H1 (cell line): ENCODE measurements at regions not wholly inside any gene's neighbourhood (a gene's known extent, or its start where the extent isn't known, plus 50 kb on each side); places are given as distances from the start of the nearest gene placed in this dataset.

Experiments used
- CTCF ChIA-PET: fragments of 300-600 bp; sonication (Branson Sonifier 250); formaldehyde crosslinking; loops from one replicate; lab custom pipeline; 2021; ENCODE audit not compliant: partially characterized antibody; lab: Charles Lee
- POLR2A ChIA-PET: fragments of 300-600 bp; sonication (Branson Sonifier 250); formaldehyde crosslinking; loops from one replicate; lab custom pipeline; 2021; ENCODE audit warnings: inconsistent platforms; ENCODE audit not compliant: partially characterized antibody; lab: Charles Lee
- DNase-seq, 2 experiments: peaks; one replicate each; pipeline versions ENCODE4 v3.0.0 to v3.0.0-alpha.2; 2010 to 2022; ENCODE audit warnings: low spot score in 2 of 2, low read depth in 1 of 2, mixed read lengths in 1 of 2
- FAIRE-seq: peaks from 2 replicates; lab custom pipeline; 2011; peaks lifted over from hg19 to GRCh38; lab: Jason Lieb, UNC
- H2AFZ ChIP-seq: 2 replicates; pipeline ENCODE4 v1.8.1; 2012; ENCODE audit warnings: low read length, inconsistent platforms
- H2AK5ac ChIP-seq: 2 replicates; pipeline ENCODE4 v1.6.1; 2013; ENCODE audit warnings: low read depth, low read length
- H2BK120ac ChIP-seq: replicated peaks from 2 replicates; pipeline ENCODE3; 2013; ENCODE audit warnings: low read depth, low read length, inconsistent platforms
- H2BK12ac ChIP-seq: 2 replicates; pipeline ENCODE4 v1.6.1; 2013; ENCODE audit warnings: low read depth, low read length
- H2BK15ac ChIP-seq: 2 replicates; pipeline ENCODE4 v1.6.1; 2013; ENCODE audit warnings: low read length
- H2BK20ac ChIP-seq: 2 replicates; pipeline ENCODE4 v1.6.1; 2013; ENCODE audit warnings: low read length
- H2BK5ac ChIP-seq: 2 replicates; pipeline ENCODE4 v1.6.1; 2013; ENCODE audit warnings: low read depth, low read length
- H3K14ac ChIP-seq: 2 replicates; pipeline ENCODE4 v1.6.1; 2013; ENCODE audit warnings: inconsistent platforms; ENCODE audit not compliant: insufficient read length
- H3K18ac ChIP-seq: 2 replicates; pipeline ENCODE4 v1.6.1; 2013; ENCODE audit warnings: low read length; ENCODE audit errors: extremely low read depth
- H3K23ac ChIP-seq: 2 replicates; pipeline ENCODE4 v1.6.1; 2013; ENCODE audit warnings: inconsistent platforms; ENCODE audit not compliant: insufficient read length
- H3K23me2 ChIP-seq: 2 replicates; pipeline ENCODE4 v1.6.1; 2013; ENCODE audit warnings: low read depth, low read length
- H3K27ac ChIP-seq: 2 replicates; pipeline ENCODE4 v1.6.1; 2011; ENCODE audit warnings: low read depth, low read length, inconsistent platforms
- H3K27me3 ChIP-seq, 4 experiments: replicated peaks in 1 of 4; 1 replicate in 1 of 4; 2 replicates in 3 of 4; pipeline versions ENCODE4 v1.6.1 to v1.8.1; 2011 to 2013; ENCODE audit warnings: low read length in 3 of 4, mild to moderate bottlenecking in 3 of 4, inconsistent platforms in 2 of 4, mixed read lengths in 2 of 4, moderate library complexity in 1 of 4; ENCODE audit not compliant: control insufficient read depth in 3 of 4, insufficient read depth in 3 of 4; ENCODE audit errors: extremely low read depth in 1 of 4
- H3K36me3 ChIP-seq, 4 experiments: 2 replicates each; pipeline versions ENCODE4 v1.6.1 to v1.8.1; 2011 to 2013; ENCODE audit warnings: mild to moderate bottlenecking in 4 of 4, low read length in 3 of 4, moderate library complexity in 2 of 4, control low read depth in 1 of 4, inconsistent platforms in 1 of 4; ENCODE audit not compliant: insufficient read depth in 4 of 4, control insufficient read depth in 2 of 4
- H3K4ac ChIP-seq: replicated peaks from 2 replicates; pipeline ENCODE3; 2013; ENCODE audit warnings: low read length, low read depth, mixed read lengths, inconsistent platforms; ENCODE audit not compliant: insufficient read length
- H3K4me1 ChIP-seq, 4 experiments: replicated peaks in 1 of 4; 1 replicate in 1 of 4; 2 replicates in 3 of 4; pipeline versions ENCODE4 v1.6.1 to v1.8.1; 2011 to 2013; ENCODE audit warnings: low read length in 3 of 4, inconsistent platforms in 2 of 4, mixed read lengths in 1 of 4; ENCODE audit not compliant: insufficient read depth in 4 of 4, control insufficient read depth in 3 of 4
- H3K4me2 ChIP-seq, 2 experiments: 2 replicates each; pipeline versions ENCODE4 v1.6.1 to v1.8.1; 2011 to 2013; ENCODE audit warnings: low read depth in 2 of 2, low read length in 2 of 2, control low read depth in 1 of 2, inconsistent platforms in 1 of 2, mild to moderate bottlenecking in 1 of 2; ENCODE audit not compliant: insufficient read depth in 1 of 2
- H3K4me3 ChIP-seq, 4 experiments: fragments of 200-600, 300-600 bp in 1 of 4; sonication (generic), shearing (Covaris generic), sonication (Bioruptor Twin) in 1 of 4; 2 replicates each; pipeline versions ENCODE4 v1.5.1 to v1.8.1; 2011 to 2016; ENCODE audit warnings: low read length in 4 of 4, low read depth in 3 of 4, control low read depth in 2 of 4, inconsistent platforms in 2 of 4, mild to moderate bottlenecking in 2 of 4, mixed read lengths in 1 of 4, moderate library complexity in 1 of 4; ENCODE audit not compliant: insufficient read depth in 2 of 4; ENCODE audit errors: extremely low read depth in 1 of 4
- H3K56ac ChIP-seq: replicated peaks from 2 replicates; pipeline ENCODE3; 2013; ENCODE audit warnings: low read depth, mild to moderate bottlenecking, mixed read lengths, low read length, inconsistent platforms; ENCODE audit not compliant: insufficient read length
- H3K79me1 ChIP-seq: 2 replicates; pipeline ENCODE4 v1.6.1; 2013; ENCODE audit warnings: low read depth, low read length, control low read depth
- H3K79me2 ChIP-seq, 2 experiments: 2 replicates each; pipeline versions ENCODE4 v1.6.1 to v1.8.1; 2012 to 2013; ENCODE audit warnings: low read length in 2 of 2, mild to moderate bottlenecking in 2 of 2, inconsistent platforms in 1 of 2; ENCODE audit not compliant: insufficient read depth in 2 of 2, control insufficient read depth in 1 of 2
- H3K9ac ChIP-seq, 4 experiments: replicated peaks in 1 of 4; 1 replicate in 1 of 4; 2 replicates in 3 of 4; pipeline versions ENCODE4 v1.6.1 to v1.8.1; 2011 to 2013; ENCODE audit warnings: low read depth in 3 of 4, low read length in 3 of 4, control low read depth in 2 of 4, mild to moderate bottlenecking in 2 of 4, moderate library complexity in 2 of 4, inconsistent platforms in 1 of 4; ENCODE audit errors: extremely low read depth in 1 of 4
- H3K9me3 ChIP-seq, 2 experiments: 2 replicates each; pipeline versions ENCODE4 v1.6.1 to v1.8.1; 2012 to 2013; ENCODE audit warnings: mild to moderate bottlenecking in 2 of 2, moderate library complexity in 2 of 2, control low read depth in 1 of 2, inconsistent platforms in 1 of 2, low read depth in 1 of 2, low read length in 1 of 2, mixed read lengths in 1 of 2; ENCODE audit not compliant: insufficient read depth in 2 of 2
- H4K20me1 ChIP-seq, 2 experiments: replicated peaks in 1 of 2; 2 replicates each; pipeline versions ENCODE3 to v1.8.1; 2011 to 2013; ENCODE audit warnings: inconsistent platforms in 2 of 2, low read length in 2 of 2, mild to moderate bottlenecking in 1 of 2; ENCODE audit not compliant: insufficient read depth in 2 of 2, control insufficient read depth in 1 of 2
- H4K5ac ChIP-seq: 2 replicates; pipeline ENCODE4 v1.6.1; 2013; ENCODE audit warnings: low read length, low read depth, mixed read lengths, inconsistent platforms; ENCODE audit not compliant: insufficient read length
- H4K8ac ChIP-seq: 2 replicates; pipeline ENCODE4 v1.8.0; 2013; ENCODE audit warnings: mild to moderate bottlenecking, moderate library complexity, low read length, inconsistent platforms; ENCODE audit not compliant: insufficient read depth; ENCODE audit errors: extremely low read depth
- H4K91ac ChIP-seq: replicated peaks from 2 replicates; pipeline ENCODE3; 2013; ENCODE audit warnings: low read length, mixed read lengths, inconsistent platforms; ENCODE audit not compliant: insufficient read length
- BRCA1 ChIP-seq: IDR thresholded peaks from 2 replicates; pipeline ENCODE4 v1.6.1; 2012; ENCODE audit warnings: low read depth, low read length, improper control_type of control experiment
- CHD1 ChIP-seq: IDR thresholded peaks from 2 replicates; pipeline ENCODE4 v1.6.1; 2012; ENCODE audit warnings: low read depth, low read length, improper control_type of control experiment
- FOSL1 ChIP-seq: IDR thresholded peaks from 2 replicates; pipeline ENCODE4 v1.6.1; 2011; ENCODE audit warnings: mild to moderate bottlenecking, low read depth, low read length, moderate library complexity; ENCODE audit not compliant: insufficient read depth
- JUN ChIP-seq: IDR thresholded peaks from 2 replicates; pipeline ENCODE4 v1.6.1; 2011; ENCODE audit warnings: low read depth, mild to moderate bottlenecking, improper control_type of control experiment, low read length
- NRF1 ChIP-seq: IDR thresholded peaks from 2 replicates; pipeline ENCODE4 v1.6.1; 2011; ENCODE audit warnings: mild to moderate bottlenecking, low read depth, low read length, improper control_type of control experiment
- PHF8 ChIP-seq: fragments of 200-600 bp; sonication (generic); conservative IDR thresholded peaks from 2 replicates; pipeline ENCODE4 v1.7.1; 2012; ENCODE audit warnings: low read depth, mild to moderate bottlenecking, inconsistent platforms, low read length, moderate library complexity
- RBBP5 ChIP-seq: IDR thresholded peaks from 2 replicates; pipeline ENCODE4 v1.7.1; 2012; ENCODE audit warnings: low read depth, mild to moderate bottlenecking, inconsistent platforms, low read length, moderate library complexity, borderline replicate concordance
- RFX5 ChIP-seq: IDR thresholded peaks from 2 replicates; pipeline ENCODE4 v1.6.1; 2011; ENCODE audit warnings: low read depth, low read length, improper control_type of control experiment, borderline replicate concordance
- SP2 ChIP-seq: IDR thresholded peaks from 2 replicates; pipeline ENCODE4 v1.6.1; 2012; ENCODE audit warnings: mild to moderate bottlenecking, low read length, inconsistent platforms
- SP4 ChIP-seq: IDR thresholded peaks from 2 replicates; pipeline ENCODE4 v1.6.1; 2012; ENCODE audit warnings: low read length, inconsistent platforms
- TCF12 ChIP-seq: IDR thresholded peaks from 2 replicates; pipeline ENCODE4 v1.6.1; 2011; ENCODE audit warnings: low read depth, mild to moderate bottlenecking, low read length
- WGBS, 2 experiments: shearing (Covaris generic) in 1 of 2; methylation state at CpG; one replicate each; pipeline versions ENCODE4 v1.1.6 to v1.1.7; 2013 to 2015; ENCODE audit warnings: low lambda C conversion rate in 2 of 2, mixed read lengths in 2 of 2, inconsistent platforms in 1 of 2, low coverage in 1 of 2, missing lambda C conversion rate in 1 of 2; ENCODE audit not compliant: insufficient replicate concordance in 2 of 2, insufficient coverage in 1 of 2, insufficient read length in 1 of 2; ENCODE audit errors: extremely low coverage in 1 of 2, missing lambda C conversion rate in 1 of 2; 5-methylcytosine and 5-hydroxymethylcytosine counted together
- TF ChIP-seq, protein P1 (sequence below), 3 experiments: IDR thresholded peaks; 1 replicate in 2 of 3; 2 replicates in 1 of 3; pipeline versions ENCODE4 v1.5.1 to v1.6.1; 2011; ENCODE audit warnings: low read length in 3 of 3, mild to moderate bottlenecking in 3 of 3, inconsistent platforms in 2 of 3, low read depth in 1 of 3, moderate library complexity in 1 of 3; ENCODE audit not compliant: insufficient read depth in 1 of 3; ENCODE audit errors: control extremely low read depth in 1 of 3

DNA sequence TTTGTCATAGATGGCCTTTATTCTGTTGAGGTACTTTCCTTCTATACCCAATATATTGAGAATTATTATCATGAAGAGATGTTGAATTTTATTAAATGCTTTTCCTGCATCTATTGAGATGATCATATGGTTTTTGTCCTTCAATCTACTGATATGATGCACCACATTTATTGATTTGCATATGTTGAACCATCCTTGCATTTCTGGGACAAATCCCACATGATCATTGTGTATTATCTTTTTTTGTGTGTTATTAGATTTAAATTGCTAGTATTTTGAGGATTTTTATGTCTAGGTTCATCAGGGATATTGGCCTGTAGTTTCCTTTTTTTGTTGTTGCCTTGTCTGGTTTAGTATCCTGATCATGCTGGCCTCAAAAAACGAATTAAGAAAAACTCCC, 124.5 kb upstream of the CES5A start:
- Histone ChIP-seq H4K5ac (no peak overlapping the region), H4K20me1 (no peaks in the 10 kb centered on the region), H3K9me3 (no peaks in the 10 kb centered on the region), H2BK20ac (no peak overlapping the region), H3K4ac (no peak overlapping the region), H3K27ac (no peak overlapping the region), H3K4me1 (no peaks in the 10 kb centered on the region), H3K9ac (no peak overlapping the region), H3K27me3 (no peaks in the 10 kb centered on the region), H2BK5ac (no peak overlapping the region), H3K56ac (no peak overlapping the region), H4K8ac (no peak overlapping the region), H3K23ac (no peak overlapping the region), H2AFZ (no peak overlapping the region), H3K4me2 (no peak overlapping the region), H3K79me2 (no peaks in the 10 kb centered on the region), H3K4me3 (no peak overlapping the region), H3K18ac (no peak overlapping the region), H2BK12ac (no peak overlapping the region), H2AK5ac (no peak overlapping the region), H3K79me1 (no peaks in the 10 kb centered on the region), H3K36me3 (no peaks in the 10 kb centered on the region), H2BK120ac (no peak overlapping the region), H4K91ac (no peak overlapping the region), H2BK15ac (no peak overlapping the region), H3K14ac (no peak overlapping the region), H3K23me2 (no peaks in the 10 kb centered on the region)
- no peak for TF ChIP-seq NRF1
- no peak for TF ChIP-seq RBBP5
- no peak for TF ChIP-seq PHF8
- TF ChIP-seq, protein P1, sequence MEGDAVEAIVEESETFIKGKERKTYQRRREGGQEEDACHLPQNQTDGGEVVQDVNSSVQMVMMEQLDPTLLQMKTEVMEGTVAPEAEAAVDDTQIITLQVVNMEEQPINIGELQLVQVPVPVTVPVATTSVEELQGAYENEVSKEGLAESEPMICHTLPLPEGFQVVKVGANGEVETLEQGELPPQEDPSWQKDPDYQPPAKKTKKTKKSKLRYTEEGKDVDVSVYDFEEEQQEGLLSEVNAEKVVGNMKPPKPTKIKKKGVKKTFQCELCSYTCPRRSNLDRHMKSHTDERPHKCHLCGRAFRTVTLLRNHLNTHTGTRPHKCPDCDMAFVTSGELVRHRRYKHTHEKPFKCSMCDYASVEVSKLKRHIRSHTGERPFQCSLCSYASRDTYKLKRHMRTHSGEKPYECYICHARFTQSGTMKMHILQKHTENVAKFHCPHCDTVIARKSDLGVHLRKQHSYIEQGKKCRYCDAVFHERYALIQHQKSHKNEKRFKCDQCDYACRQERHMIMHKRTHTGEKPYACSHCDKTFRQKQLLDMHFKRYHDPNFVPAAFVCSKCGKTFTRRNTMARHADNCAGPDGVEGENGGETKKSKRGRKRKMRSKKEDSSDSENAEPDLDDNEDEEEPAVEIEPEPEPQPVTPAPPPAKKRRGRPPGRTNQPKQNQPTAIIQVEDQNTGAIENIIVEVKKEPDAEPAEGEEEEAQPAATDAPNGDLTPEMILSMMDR (IDR thresholded peaks at IDR 0.05; ENCODE audit: control extremely low read depth in 1 of 3, insufficient read depth in 1 of 3, low read depth in 1 of 3, low read length in 3 of 3), result no peak
- TF ChIP-seq JUN, result no peak
- TF ChIP-seq CHD1, result no peak
- no peak for TF ChIP-seq TCF12
- TF ChIP-seq FOSL1, result no peak
- TF ChIP-seq SP4, result no peak
- TF ChIP-seq RFX5, result no peak
- no peak for TF ChIP-seq SP2
- no peak for TF ChIP-seq BRCA1
- no peak for DNase-seq
- FAIRE-seq, result no peak
- 90% methylated on average over 1 of the region's 1 CpG; no CpG with 5 or more reads in 1 of the 2 experiments for WGBS, 2 experiments
- POLR2A ChIA-PET, result no interaction called here
- CTCF ChIA-PET, result no interaction called here
